B cell (primary cell): ENCODE measurements at regions not wholly inside any gene's neighbourhood (a gene's known extent, or its start where the extent isn't known, plus 50 kb on each side); places are given as distances from the start of the nearest gene placed in this dataset.

Source experiments
- CTCF ChIP-seq: fragments of 200-600 bp; IDR thresholded peaks from one replicate; pipeline ENCODE4 v1.8.0; 2022; ENCODE audit warnings: antibody characterized with exemption, mild to moderate bottlenecking
- EZH2 ChIP-seq: IDR thresholded peaks from 2 replicates; pipeline ENCODE4 v1.6.1; 2012; ENCODE audit warnings: borderline replicate concordance, low read depth, mild to moderate bottlenecking, moderate library complexity, low read length; ENCODE audit not compliant: insufficient read depth, poor library complexity, severe bottlenecking

GRCh38 chr18:38081516-38081915 lies 515.9 kb upstream of the CELF4 start:
- TF ChIP-seq CTCF, result no peak
- TF ChIP-seq EZH2, result no peak
